ENCODE measurements at regions not wholly inside any gene's neighbourhood (a gene's known extent, or its start where the extent isn't known, plus 50 kb on each side); places are given as distances from the start of the nearest gene placed in this dataset.

DNA sequence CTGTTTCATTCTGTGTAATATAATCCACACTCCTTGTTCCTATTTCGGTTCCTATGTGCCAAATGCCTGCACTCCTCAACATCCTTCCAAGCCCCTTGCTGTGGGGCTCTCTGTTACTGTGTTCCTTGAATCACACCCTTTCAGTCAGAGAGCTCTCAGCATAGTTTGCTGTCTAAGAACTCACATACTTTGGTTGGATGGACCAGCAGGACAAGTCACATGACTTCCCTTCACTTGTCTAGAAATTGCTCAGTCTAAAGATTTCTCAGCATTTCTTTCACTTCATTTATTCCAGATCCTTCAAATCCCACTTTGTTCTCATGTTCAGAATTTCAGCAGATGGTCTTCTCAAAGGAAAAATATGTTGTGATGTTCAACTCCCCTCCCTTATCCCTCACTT lies 203.5 kb upstream of the PFN2 start:
- TF ChIP-seq, protein P1, sequence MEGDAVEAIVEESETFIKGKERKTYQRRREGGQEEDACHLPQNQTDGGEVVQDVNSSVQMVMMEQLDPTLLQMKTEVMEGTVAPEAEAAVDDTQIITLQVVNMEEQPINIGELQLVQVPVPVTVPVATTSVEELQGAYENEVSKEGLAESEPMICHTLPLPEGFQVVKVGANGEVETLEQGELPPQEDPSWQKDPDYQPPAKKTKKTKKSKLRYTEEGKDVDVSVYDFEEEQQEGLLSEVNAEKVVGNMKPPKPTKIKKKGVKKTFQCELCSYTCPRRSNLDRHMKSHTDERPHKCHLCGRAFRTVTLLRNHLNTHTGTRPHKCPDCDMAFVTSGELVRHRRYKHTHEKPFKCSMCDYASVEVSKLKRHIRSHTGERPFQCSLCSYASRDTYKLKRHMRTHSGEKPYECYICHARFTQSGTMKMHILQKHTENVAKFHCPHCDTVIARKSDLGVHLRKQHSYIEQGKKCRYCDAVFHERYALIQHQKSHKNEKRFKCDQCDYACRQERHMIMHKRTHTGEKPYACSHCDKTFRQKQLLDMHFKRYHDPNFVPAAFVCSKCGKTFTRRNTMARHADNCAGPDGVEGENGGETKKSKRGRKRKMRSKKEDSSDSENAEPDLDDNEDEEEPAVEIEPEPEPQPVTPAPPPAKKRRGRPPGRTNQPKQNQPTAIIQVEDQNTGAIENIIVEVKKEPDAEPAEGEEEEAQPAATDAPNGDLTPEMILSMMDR (conservative IDR thresholded peaks at IDR 0.05), result no peak
- TF ChIP-seq ZFX (IDR thresholded peaks at IDR 0.05), result no peak

Data from C4-2B (cell line).